ENCODE measurements at regions not wholly inside any gene's neighbourhood (a gene's known extent, or its start where the extent isn't known, plus 50 kb on each side); places are given as distances from the start of the nearest gene placed in this dataset.

DNA sequence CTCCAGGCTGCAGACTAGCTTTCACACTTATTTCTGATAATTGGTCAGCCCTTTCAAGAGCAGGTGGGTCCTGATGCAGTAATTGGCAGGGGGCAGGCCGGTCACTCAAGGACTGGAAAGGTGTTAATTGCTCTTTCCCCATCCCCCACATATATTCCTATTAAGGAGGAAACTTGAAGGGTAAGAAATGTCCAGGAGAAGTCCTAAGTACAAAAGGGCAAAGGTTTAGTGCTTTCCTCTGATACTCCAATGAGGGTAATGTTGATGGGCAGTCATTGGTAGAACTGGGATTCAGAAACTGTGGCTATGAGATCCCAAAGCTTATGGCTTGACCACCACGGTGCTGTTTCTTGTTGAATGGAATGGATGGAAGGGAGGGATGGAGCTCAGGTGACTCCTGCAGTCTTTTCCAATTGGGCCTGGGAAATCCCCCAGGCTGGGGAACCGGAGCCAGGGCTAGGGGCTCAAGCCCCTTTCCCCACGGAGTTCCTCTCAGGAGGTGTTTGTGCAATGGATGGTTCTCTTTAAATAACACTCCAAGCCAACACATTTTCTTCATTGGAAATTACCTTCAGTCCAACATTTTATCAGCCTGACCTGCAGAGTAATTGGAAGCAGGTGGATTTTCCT lies 103.2 kb upstream of the ALDH1B1 start:
- H3K27me3 ChIP-seq: no peaks in the 10 kb centered on the region
- TF ChIP-seq, protein P1, sequence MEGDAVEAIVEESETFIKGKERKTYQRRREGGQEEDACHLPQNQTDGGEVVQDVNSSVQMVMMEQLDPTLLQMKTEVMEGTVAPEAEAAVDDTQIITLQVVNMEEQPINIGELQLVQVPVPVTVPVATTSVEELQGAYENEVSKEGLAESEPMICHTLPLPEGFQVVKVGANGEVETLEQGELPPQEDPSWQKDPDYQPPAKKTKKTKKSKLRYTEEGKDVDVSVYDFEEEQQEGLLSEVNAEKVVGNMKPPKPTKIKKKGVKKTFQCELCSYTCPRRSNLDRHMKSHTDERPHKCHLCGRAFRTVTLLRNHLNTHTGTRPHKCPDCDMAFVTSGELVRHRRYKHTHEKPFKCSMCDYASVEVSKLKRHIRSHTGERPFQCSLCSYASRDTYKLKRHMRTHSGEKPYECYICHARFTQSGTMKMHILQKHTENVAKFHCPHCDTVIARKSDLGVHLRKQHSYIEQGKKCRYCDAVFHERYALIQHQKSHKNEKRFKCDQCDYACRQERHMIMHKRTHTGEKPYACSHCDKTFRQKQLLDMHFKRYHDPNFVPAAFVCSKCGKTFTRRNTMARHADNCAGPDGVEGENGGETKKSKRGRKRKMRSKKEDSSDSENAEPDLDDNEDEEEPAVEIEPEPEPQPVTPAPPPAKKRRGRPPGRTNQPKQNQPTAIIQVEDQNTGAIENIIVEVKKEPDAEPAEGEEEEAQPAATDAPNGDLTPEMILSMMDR (IDR thresholded peaks at IDR 0.05): no peak
- no peak overlapping the region for H3K4me3 ChIP-seq
- intact Hi-C loops (cut with DNase I): no loop called here
- DNase-seq (no peak), ATAC-seq (no peak)
- no peaks in the 10 kb centered on the region for H3K36me3 ChIP-seq
- no peaks in the 10 kb centered on the region for H3K9me3 ChIP-seq
- H3K4me1 ChIP-seq: no peaks in the 10 kb centered on the region
- no peak overlapping the region for H3K27ac ChIP-seq

DNA sequence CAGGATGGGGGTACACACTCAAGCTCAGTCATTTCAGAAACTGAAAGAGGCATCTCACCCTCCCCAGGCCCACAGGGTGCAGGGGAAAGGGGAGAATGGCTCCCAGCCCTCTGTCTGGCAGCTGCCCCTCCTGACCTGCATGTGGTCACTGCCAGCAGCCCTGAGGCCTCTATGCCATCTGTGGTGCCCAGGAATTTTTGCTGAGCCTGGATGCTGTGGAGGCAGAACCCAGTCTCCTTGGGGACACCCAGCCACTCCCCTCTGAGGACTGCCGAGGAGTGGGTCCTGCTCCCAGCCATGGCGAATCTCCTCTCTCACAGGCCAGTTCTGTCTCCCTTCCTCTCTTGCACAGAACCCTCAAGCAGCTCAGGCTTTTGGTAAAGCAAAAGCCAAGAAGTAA lies 104.0 kb upstream of the ALDH1B1 start:
- DNase-seq (no peak), ATAC-seq (no peak)
- intact Hi-C loops (cut with DNase I): no loop called here
- no peak overlapping the region for H3K27ac ChIP-seq
- no peaks in the 10 kb centered on the region for H3K4me1 ChIP-seq
- H3K4me3 ChIP-seq: no peak overlapping the region
- H3K36me3 ChIP-seq: no peaks in the 10 kb centered on the region
- TF ChIP-seq, protein P1 (IDR thresholded peaks at IDR 0.05): no peak
- H3K9me3 ChIP-seq: no peaks in the 10 kb centered on the region
- H3K27me3 ChIP-seq: no peaks in the 10 kb centered on the region

DNA sequence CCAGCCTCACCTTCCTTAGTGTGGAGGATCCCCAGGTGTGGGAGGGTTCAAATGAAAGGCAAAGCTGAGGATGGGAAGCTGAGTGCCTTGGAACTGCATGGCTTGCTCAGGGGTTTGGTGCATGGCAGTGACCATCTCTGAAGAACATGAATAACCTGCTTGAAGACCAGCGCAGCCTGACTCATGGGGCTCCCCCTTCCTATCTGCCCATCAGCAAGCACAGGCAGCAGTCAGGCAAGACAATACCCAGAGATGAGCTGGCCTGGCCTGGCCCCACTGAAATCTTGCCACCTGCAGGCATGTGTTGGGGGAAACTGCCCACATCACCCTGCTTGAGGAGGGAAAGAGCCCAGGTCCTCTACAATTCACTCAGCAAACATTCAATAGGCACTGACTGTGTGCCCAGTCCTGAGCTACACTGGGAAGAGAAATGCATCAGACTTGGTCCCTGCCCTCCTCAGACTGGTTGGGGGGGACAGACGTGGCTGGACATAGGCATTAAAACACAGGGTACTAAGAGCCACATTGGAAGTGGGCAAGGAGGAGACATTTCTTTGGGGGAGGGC lies 105.0 kb upstream of the ALDH1B1 start:
- Histone ChIP-seq H3K4me3 (no peak overlapping the region), H3K9me3 (no peaks in the 10 kb centered on the region), H3K27me3 (no peaks in the 10 kb centered on the region), H3K4me1 (no peaks in the 10 kb centered on the region), H3K27ac (no peak overlapping the region), H3K36me3 (no peaks in the 10 kb centered on the region)
- intact Hi-C loops (cut with DNase I): no loop called here
- DNase-seq (no peak), ATAC-seq (no peak)
- TF ChIP-seq, protein P1 (IDR thresholded peaks at IDR 0.05): no peak

DNA sequence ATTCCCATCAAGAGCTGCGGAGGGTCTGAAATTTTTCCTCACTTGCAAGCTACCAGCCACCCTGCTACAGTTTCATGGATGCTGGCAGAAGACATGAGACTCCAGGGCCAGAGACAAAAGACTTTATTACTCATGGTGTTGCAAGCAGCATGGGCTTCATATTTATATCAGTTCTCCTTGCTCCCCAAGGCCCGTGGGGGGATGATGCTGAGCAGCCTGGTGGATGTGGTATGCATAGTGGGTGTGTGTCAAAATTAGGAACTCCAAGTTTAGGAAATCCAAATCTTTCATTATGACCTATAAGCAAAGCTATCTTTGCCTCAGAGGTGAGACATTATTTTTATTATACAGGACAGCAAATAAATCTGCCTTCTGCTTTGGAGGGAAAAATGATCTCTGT lies 105.7 kb upstream of the ALDH1B1 start:
- ATAC-seq: no peak
- Histone ChIP-seq H3K36me3 (no peaks in the 10 kb centered on the region), H3K4me3 (no peak overlapping the region), H3K9me3 (no peaks in the 10 kb centered on the region), H3K27me3 (no peaks in the 10 kb centered on the region), H3K4me1 (no peaks in the 10 kb centered on the region), H3K27ac (no peak overlapping the region)
- DNase-seq: no peak
- intact Hi-C loops (cut with DNase I): no loop called here
- TF ChIP-seq, protein P1 (IDR thresholded peaks at IDR 0.05): no peak

DNA sequence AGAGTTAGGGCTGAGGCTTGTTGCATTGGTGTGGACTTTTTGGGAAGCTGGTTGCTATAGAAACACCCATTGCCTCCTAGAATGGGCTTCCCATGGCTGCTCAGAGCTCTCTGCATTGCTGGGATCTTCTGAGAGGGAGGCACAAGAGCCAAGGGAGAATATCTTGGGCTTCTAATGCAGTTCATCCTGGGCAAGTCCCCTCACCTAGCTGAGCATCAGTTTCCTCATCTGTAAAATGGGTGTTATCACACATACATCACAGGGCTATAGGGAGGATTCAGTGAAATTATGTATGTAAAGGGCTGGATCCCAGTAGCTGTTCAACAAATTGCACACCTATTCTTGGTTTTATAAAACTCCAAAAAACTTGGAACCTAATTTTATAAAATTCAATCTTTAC lies 106.1 kb upstream of the ALDH1B1 start:
- TF ChIP-seq, protein P1 (IDR thresholded peaks at IDR 0.05): no peak

More for the DNA sequence above, 106.1 kb upstream of the ALDH1B1 start:
- ATAC-seq (no peak), DNase-seq (no peak)
- no peak overlapping the region for H3K4me3 ChIP-seq
- no peaks in the 10 kb centered on the region for H3K36me3 ChIP-seq
- H3K4me1 ChIP-seq: no peaks in the 10 kb centered on the region
- H3K27me3 ChIP-seq: no peaks in the 10 kb centered on the region
- intact Hi-C loops (cut with DNase I): no loop called here
- H3K9me3 ChIP-seq: no peaks in the 10 kb centered on the region
- H3K27ac ChIP-seq: no peak overlapping the region

All from left lung (tissue), 4 donors.